Astrocyte of the hippocampus (primary cell): ENCODE measurements at regions not wholly inside any gene's neighbourhood (a gene's known extent, or its start where the extent isn't known, plus 50 kb on each side); places are given as distances from the start of the nearest gene placed in this dataset.

Source experiments
- DNase-seq: peaks from one replicate; pipeline ENCODE4 v3.0.0; 2011; ENCODE audit warnings: low read depth, low spot score

DNA sequence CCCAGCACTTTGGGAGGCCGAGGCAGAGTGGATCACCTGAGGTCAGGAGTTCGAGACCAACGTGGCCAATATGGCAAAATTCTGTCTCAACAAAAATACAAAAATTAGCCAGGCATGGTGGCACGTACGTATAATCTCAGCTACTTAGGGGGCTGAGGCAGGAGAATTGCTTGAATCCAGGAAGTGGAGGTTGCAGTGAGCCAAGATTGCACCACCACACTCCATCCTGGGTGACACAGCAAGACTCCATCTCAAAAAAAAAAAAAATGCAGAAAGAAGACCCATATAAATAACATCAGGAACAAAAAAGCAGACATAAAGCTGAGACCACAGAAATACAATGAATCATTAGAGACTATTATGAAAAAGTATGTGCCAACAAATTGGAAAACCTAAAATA, 235.2 kb upstream of the VEPH1 start:
- DNase-seq, result no peak

DNA sequence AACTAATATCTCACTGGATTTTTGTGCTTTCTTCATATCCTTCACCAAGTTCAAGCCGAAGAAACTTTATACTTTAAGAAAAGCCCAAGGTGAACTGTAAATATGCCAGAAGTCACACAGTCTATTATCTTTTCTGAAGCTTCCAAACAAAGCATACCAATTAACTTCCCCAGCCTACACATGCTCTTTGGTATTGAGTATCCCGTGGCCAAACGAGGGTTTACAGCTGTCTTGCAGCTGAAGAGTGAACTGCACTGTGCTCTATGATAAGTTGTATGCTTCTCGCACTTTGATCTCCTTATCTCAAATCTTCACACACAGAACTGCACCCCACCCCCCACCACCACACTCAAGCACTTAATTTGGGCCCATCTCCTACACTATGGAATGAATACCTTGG, 215.6 kb upstream of the VEPH1 start:
- DNase-seq, result no peak

GRCh38 chr3:157713101-157713500, 209.9 kb upstream of the VEPH1 start:
- DNase-seq, result no peak

DNA sequence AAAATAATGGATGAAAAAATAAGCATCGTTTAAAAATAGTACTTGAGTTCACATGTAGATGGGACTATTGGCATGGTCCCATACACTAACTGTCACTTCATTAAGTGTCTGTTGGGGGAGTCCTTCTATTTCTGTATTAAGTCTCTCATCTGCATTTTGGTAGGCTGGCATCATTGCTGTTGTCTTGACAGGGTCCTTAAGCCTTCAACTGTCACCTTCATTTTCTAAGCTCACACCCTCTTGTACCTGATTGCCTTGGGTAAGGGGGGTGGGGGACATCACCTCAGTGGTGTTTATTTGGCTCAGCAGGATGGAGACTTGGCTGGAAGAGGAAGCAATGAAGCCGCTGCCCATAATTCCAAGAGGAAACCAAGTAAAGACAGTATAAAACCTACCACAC, 202.0 kb upstream of the VEPH1 start:
- DNase-seq, result no peak

- no peak for DNase-seq
Measured at GRCh38 chr3:157700405-157700804, 197.2 kb upstream of the VEPH1 start.

DNA sequence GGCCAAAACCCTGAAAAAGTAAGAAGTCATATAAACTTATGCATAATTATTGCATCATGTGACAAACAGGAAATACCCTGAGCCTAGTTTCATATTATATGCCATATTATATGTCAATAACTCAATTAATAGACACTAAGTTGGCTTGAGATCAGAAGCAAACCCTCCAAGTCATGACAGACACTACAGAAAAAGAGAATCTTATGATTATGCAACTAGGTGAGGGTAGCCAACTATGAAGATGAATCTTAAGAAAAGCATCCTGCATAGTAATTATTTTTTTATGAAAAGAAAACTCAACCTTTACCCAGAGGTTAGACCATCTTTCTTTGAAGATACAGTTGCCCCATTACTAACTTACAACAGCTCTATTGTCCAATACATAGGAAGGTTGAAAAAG, 192.4 kb upstream of the VEPH1 start:
- no peak for DNase-seq

DNA sequence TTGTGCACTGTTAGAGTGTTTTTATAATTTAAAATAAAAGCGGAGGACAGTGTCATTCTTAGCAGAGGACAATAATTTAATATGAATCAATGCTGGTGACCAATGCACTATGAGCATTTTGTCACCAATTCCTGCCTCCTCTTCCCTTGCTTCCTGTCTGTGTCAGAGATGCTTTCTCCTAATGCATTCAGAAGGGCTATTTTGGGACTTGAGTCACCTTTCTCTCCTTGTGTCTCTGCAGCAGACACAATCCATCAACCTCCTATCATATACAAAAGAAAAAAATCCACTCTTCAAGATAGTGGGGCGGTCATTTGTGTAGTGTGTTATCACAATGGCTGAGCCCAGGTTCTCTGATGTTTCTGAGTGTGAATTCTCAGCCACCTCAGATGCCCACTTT, 191.9 kb upstream of the VEPH1 start:
- no peak for DNase-seq

GRCh38 chr3:157693762-157694161, 190.5 kb upstream of the VEPH1 start:
- DNase-seq, result no peak

DNA sequence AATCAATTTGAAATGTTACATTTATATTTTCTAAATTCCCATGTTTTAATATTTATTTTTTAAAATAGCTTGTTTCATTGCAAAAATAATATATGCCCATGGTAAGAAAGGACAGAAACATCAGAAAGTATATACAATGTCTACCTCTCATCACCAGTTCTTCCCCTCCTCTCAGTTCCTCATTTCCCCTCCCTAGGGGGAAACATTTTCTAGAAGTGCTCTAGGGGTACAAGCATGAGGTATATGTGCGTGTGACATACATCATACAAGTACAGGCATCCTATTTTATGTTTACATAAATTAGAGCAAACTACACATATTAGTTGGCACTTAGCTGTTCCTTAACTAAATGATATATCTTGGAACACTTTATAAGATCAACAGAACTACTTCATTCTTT, 189.3 kb upstream of the VEPH1 start:
- no peak for DNase-seq

GRCh38 chr3:157683668-157684067, 180.5 kb upstream of the VEPH1 start:
- no peak for DNase-seq

- DNase-seq, result no peak
Measured at GRCh38 chr3:157672061-157672460, 168.8 kb upstream of the VEPH1 start.

DNA sequence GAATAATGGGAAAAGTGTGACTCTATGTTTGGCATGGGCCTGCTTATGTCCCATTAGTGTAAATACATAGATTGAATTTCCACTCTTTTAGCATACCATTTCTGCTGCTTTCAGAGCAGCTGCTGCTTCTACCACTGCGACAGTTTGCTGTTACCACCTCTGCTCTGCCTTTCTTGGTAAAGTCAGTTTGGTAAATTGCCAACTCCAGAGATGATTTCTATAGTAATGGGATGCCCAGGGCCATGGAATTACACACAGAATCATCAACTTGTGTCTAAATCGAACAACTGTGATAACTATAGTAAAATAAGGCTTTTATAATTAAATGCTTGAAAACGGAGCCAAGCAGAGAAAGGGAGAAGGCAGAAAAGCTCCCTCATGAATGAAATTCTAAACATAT, 168.4 kb upstream of the VEPH1 start:
- no peak for DNase-seq

DNA sequence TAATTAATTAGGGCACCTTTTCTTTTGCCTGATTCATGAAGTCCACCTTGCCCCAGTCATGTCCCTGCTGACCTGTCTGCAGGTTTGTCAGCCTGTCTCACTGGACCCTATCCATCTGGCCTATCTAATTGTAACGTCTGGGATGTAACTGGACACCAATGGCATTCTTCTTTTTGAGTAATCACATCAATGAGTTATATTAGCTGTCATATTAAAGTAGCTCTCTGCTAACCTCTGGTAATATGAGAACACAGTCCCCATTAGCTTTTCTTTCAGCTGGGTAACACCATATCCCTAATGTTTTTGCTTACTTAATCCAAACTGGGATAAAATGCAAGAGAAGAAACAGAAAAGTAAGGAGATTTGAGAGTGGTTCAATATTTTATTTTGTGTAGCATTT, 166.2 kb upstream of the VEPH1 start:
- no peak for DNase-seq

DNA sequence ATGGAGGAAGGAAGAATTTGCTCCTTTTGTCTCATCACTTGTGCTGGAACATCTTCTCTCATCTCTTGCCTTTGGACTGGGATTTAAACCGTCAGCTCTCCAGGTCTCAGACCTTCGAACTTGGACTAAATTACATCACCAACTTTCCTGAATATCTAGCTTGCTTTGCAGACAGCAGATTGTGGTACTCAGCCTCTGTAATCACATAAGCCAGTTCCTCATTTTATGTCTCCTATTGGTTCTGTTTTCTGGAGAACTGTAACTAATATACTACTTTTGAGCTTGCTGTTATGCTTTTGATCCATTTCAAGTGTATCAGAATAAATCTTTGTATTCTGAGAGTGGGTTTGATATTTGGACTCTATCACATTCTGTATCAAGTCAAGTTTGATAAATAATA, 164.3 kb upstream of the VEPH1 start:
- DNase-seq, result no peak

- DNase-seq, result no peak
Measured at GRCh38 chr3:157662171-157662570, 159.0 kb upstream of the VEPH1 start.

DNA sequence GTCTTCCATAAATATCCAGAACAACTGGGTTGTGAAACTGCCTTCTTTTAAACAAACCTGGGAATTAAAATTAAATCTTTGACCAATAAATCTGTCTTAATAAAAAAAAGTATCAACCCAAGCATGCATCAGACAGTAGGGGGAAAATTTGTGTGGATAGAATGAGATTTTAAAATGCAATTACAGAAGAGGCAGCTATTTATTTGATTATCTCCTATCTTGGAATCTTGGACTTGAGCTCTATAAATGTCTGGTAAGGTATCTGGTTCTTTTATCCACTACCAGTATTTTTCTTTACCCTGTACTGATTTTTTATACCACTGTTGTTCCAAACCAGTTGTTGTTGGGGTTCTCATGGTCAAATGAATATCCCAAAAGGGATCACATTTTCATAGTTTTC, 157.6 kb upstream of the VEPH1 start:
- no peak for DNase-seq

GRCh38 chr3:157652366-157652765, 149.2 kb upstream of the VEPH1 start:
- no peak for DNase-seq

DNA sequence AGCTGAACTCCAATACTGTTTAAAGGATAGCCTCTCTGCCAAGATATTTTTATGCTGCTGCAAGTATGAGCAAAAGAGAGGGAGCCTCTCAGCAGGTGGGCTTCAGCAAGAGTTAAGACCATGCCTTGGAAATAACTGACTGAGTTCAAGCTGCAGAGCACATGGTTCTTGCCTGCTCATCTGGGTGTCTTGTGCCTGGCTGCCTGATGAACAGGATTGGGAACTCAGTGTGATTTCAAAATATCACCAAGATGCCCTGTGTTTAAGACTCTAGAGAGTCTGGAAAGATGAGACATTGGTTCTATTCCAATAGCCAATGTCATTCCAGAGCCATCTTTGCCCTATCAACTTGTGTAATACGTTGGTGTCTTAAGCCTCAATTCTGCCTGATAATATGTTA, 147.5 kb upstream of the VEPH1 start:
- DNase-seq, result no peak

DNA sequence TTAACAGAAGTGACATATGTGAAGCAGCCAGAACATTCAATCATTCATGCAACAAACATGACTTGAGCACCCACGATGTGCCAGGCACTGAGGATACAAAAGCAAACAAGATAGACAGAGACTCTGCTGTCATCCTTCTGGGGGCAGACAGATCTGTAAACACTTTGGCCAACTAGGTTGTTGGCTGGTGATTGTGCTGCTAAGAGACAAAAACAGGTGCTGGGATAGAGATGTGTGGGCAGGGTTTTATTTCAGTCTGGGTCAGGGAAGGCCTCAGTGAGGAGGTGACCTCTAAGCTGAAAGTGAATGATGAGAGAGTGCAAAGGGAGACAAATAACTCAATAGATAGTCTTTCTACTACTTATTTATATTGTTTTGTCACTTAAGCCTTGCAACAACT, 147.0 kb upstream of the VEPH1 start:
- DNase-seq, result no peak

DNA sequence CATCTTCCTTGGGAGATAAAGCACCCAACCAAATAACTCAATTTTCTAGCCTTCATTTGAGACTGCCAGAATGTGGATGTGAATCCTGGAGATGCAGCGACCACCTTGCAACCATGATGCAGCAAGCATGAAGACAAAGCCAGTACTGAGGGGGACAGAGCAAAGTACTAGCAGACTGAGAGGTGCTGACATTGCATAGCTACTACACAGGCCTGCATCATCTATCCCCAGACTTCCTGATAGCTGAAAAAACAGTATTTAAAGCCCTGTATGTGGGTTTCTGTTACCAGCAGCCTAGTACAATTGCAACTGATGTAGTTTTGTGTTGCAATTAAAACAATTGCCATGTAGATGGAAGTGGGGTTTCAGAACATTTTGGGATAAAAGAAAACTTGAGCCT, 146.3 kb upstream of the VEPH1 start:
- DNase-seq, result no peak

DNA sequence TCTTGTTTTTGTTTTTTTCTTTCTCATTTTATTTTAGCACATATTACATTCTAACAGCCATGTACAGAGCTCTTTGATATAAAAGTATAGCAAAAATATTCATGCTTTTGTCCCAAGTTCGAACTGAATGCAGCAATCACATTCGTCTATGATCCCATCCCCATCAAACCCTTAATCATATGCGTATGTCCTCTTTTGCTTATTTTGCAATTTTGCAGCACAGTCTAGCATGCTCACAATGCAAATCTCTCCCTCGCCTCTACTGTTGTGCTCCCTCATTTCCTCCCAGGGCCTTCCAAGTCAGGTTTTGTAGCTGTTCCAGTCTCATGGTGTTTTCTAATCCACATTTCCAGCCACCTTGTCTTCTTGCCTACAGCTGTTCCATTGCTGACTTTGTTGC, 144.6 kb upstream of the VEPH1 start:
- DNase-seq, result no peak

GRCh38 chr3:157639756-157640426, 136.7 kb upstream of the VEPH1 start:
- no peak for DNase-seq

DNA sequence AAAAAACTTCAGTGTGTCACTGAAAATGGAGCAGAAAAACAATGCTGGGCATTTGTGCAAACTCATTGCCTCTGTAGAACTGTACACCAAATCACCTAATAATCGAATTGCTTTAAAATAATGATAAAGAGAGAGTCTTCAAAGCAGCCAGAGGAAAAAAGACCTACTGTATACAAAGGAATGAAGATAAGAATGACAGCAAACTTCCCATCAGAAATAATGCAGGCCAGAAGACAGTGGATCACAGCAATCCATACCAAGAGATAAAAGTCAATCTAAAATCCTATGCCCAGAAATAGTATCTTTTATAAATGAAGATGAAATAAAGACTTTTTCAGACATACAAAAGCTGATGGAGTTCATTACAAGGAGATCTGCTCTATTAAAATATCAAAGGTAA, 134.7 kb upstream of the VEPH1 start:
- no peak for DNase-seq

GRCh38 chr3:157633241-157633640, 130.0 kb upstream of the VEPH1 start:
- DNase-seq, result no peak
